ENCODE measurements at regions not wholly inside any gene's neighbourhood (a gene's known extent, or its start where the extent isn't known, plus 50 kb on each side); places are given as distances from the start of the nearest gene placed in this dataset.

- no peak for DNase-seq
Observed at GRCh38 chr11:95545116-95545875, 244.3 kb downstream of the FAM76B start.

- no peak for DNase-seq
Observed at GRCh38 chr11:95544095-95544856, 245.3 kb downstream of the FAM76B start.

GRCh38 chr11:95542868-95543551 lies 246.6 kb downstream of the FAM76B start:
- no peak for DNase-seq

GRCh38 chr11:95541715-95542114 lies 247.9 kb downstream of the FAM76B start:
- DNase-seq = no peak

- DNase-seq = no peak
Observed at GRCh38 chr11:95536047-95536690, 253.4 kb downstream of the FAM76B start.

- DNase-seq = no peak
Observed at GRCh38 chr11:95534809-95535208, 254.8 kb downstream of the FAM76B start.

- DNase-seq = no peak
Observed at GRCh38 chr11:95534226-95534625, 255.4 kb downstream of the FAM76B start.

GRCh38 chr11:95531116-95531515 lies 258.5 kb downstream of the FAM76B start:
- no peak for DNase-seq

- no peak for DNase-seq
Observed at GRCh38 chr11:95524314-95525036, 265.1 kb downstream of the FAM76B start.

GRCh38 chr11:95522874-95523273 lies 266.7 kb downstream of the FAM76B start:
- no peak for DNase-seq

GRCh38 chr11:95521862-95522261 lies 267.7 kb downstream of the FAM76B start:
- no peak for DNase-seq

- no peak for DNase-seq
Observed at GRCh38 chr11:95521133-95521542, 268.4 kb downstream of the FAM76B start.

GRCh38 chr11:95520369-95521132 lies 269.0 kb downstream of the FAM76B start:
- no peak for DNase-seq

- no peak for DNase-seq
Observed at GRCh38 chr11:95519912-95520311, 269.7 kb downstream of the FAM76B start.

GRCh38 chr11:95517453-95517852 lies 272.1 kb downstream of the FAM76B start:
- DNase-seq = no peak

- no peak for DNase-seq
Observed at GRCh38 chr11:95516786-95517185, 272.8 kb downstream of the FAM76B start.

- no peak for DNase-seq
Observed at GRCh38 chr11:95516175-95516574, 273.4 kb downstream of the FAM76B start.

GRCh38 chr11:95515371-95515770 lies 274.2 kb downstream of the FAM76B start:
- DNase-seq = no peak

- no peak for DNase-seq
Observed at GRCh38 chr11:95514416-95515110, 275.0 kb downstream of the FAM76B start.

GRCh38 chr11:95512682-95513081 lies 276.9 kb downstream of the FAM76B start:
- no peak for DNase-seq

- DNase-seq = no peak
Observed at GRCh38 chr11:95512177-95512576, 277.4 kb downstream of the FAM76B start.
